ENCODE measurements at regions not wholly inside any gene's neighbourhood (a gene's known extent, or its start where the extent isn't known, plus 50 kb on each side); places are given as distances from the start of the nearest gene placed in this dataset.

GRCh38 chr6:153591159-153591558 is 447.9 kb upstream of the OPRM1 start:
- Histone ChIP-seq H3K14ac (replicated peaks; ENCODE audit: low read depth, low read length) (no peak overlapping the region), H3K9me3 (ENCODE audit: control insufficient read depth, insufficient read depth, low read length) (peaks cover 9% of the 10 kb centered on the region), H4K8ac (ENCODE audit: low read depth in 2 of 2, low read length in 2 of 2) (no peak overlapping the region), H2AK9ac (replicated peaks; ENCODE audit: low read depth, low read length, poor library complexity) (no peak overlapping the region), H4K91ac (ENCODE audit: insufficient read depth, low read depth, low read length) (no peak overlapping the region), H3K36me3 (ENCODE audit: control insufficient read depth, insufficient read depth, low read length) (no peaks in the 10 kb centered on the region), H2BK120ac (ENCODE audit: low read depth, low read length) (no peak overlapping the region), H3K4me2 (ENCODE audit: low read depth, low read length) (no peak overlapping the region), H2AK5ac (ENCODE audit: low read depth, low read length) (no peak overlapping the region), H3K23ac (ENCODE audit: low read depth, low read length) (no peak overlapping the region), H2BK15ac (ENCODE audit: low read depth, low read length) (no peak overlapping the region), H3K9ac (ENCODE audit: low read depth, low read length) (no peak overlapping the region), H3K79me1 (ENCODE audit: low read depth in 1 of 2, low read length in 2 of 2) (no peaks in the 10 kb centered on the region), H2AFZ (replicated peaks; ENCODE audit: low read length, poor library complexity) (no peak overlapping the region), H3K56ac (ENCODE audit: extremely low read depth, insufficient read depth, low read length) (no peak overlapping the region), H3K9me1 (ENCODE audit: insufficient read depth, low read length) (no peaks in the 10 kb centered on the region), H3K4me3 (ENCODE audit: insufficient read depth, low read depth, low read length) (no peak overlapping the region), H3K27me3 (ENCODE audit: control insufficient read depth, insufficient read depth, low read length) (no peaks in the 10 kb centered on the region), H4K5ac (ENCODE audit: low read depth, low read length) (no peak overlapping the region), H2BK20ac (ENCODE audit: low read depth, low read length) (no peak overlapping the region), H2BK5ac (ENCODE audit: low read depth, low read length, poor library complexity, severe bottlenecking) (no peak overlapping the region), H3K27ac (ENCODE audit: insufficient read depth, low read length) (no peak overlapping the region), H3K4me1 (ENCODE audit: control insufficient read depth, insufficient read depth, low read length) (no peaks in the 10 kb centered on the region), H3K18ac (ENCODE audit: low read depth, low read length) (no peak overlapping the region), H4K20me1 (ENCODE audit: insufficient read depth, low read length) (no peaks in the 10 kb centered on the region), H3K4ac (ENCODE audit: low read depth, low read length) (no peak overlapping the region)
- no peak for TF ChIP-seq MXI1 (IDR thresholded peaks at IDR 0.05; ENCODE audit: borderline replicate concordance, low read depth, low read length)
- no peak for TF ChIP-seq CTCF (conservative IDR thresholded peaks at IDR 0.05; ENCODE audit: low read depth, low read length)
- TF ChIP-seq POLR2A (IDR thresholded peaks at IDR 0.05; ENCODE audit: low read depth, low read length) = no peak
- no peak for TF ChIP-seq USF2 (IDR thresholded peaks at IDR 0.05; ENCODE audit: low read depth, low read length)
- no peak for TF ChIP-seq RCOR1 (IDR thresholded peaks at IDR 0.05; ENCODE audit: insufficient replicate concordance, low read length)
- no peak for TF ChIP-seq CEBPB (IDR thresholded peaks at IDR 0.05; ENCODE audit: low read depth, low read length)
- TF ChIP-seq ELK1 (IDR thresholded peaks at IDR 0.05; ENCODE audit: borderline replicate concordance, low read depth, low read length) = no peak
- TF ChIP-seq MAFK (IDR thresholded peaks at IDR 0.05; ENCODE audit: low read depth, low read length) = no peak
- no peak for DNase-seq
- ChIA-PET CTCF (no interaction called here), POLR2A (ENCODE audit: unreplicated experiment) (no interaction called here)
- intact Hi-C loops (cut with micrococcal nuclease) = no loop called here
- ATAC-seq (ENCODE audit: low read depth) = no peak
- in situ Hi-C loops (cut with MboI; ENCODE audit: low sequenced_read_pairs) = no loop called here
- no TSS peak for BruUV-seq (replicated peaks)
- dilution Hi-C loops (cut with HindIII; ENCODE audit: low sequenced_read_pairs, unreplicated experiment) = no loop called here
